ENCODE measurements at regions not wholly inside any gene's neighbourhood (a gene's known extent, or its start where the extent isn't known, plus 50 kb on each side); places are given as distances from the start of the nearest gene placed in this dataset.

GRCh38 chr12:14275886-14276285 is 89.6 kb upstream of the ATF7IP start:
- no peak for DNase-seq (ENCODE audit: low read depth in 2 of 2)

- no peak for DNase-seq (ENCODE audit: low read depth in 2 of 2)
These were observed 87.1 kb upstream of the ATF7IP start for GRCh38 chr12:14278294-14278953.

GRCh38 chr12:14279845-14280244 is 85.6 kb upstream of the ATF7IP start:
- DNase-seq (ENCODE audit: low read depth in 2 of 2), result no peak

- DNase-seq (ENCODE audit: low read depth in 2 of 2), result no peak
These were observed 84.6 kb upstream of the ATF7IP start for GRCh38 chr12:14280921-14281320.

GRCh38 chr12:14281539-14281938 is 83.9 kb upstream of the ATF7IP start:
- no peak for DNase-seq (ENCODE audit: low read depth in 2 of 2)

- DNase-seq (ENCODE audit: low read depth in 2 of 2), result no peak
These were observed 81.9 kb upstream of the ATF7IP start for GRCh38 chr12:14283489-14284144.

- no peak for DNase-seq (ENCODE audit: low read depth in 2 of 2)
These were observed 81.2 kb upstream of the ATF7IP start for GRCh38 chr12:14284184-14284722.

- DNase-seq (ENCODE audit: low read depth in 2 of 2), result no peak
These were observed 75.9 kb upstream of the ATF7IP start for GRCh38 chr12:14289601-14290000.

GRCh38 chr12:14290951-14291350 is 74.5 kb upstream of the ATF7IP start:
- DNase-seq (ENCODE audit: low read depth in 2 of 2), result no peak

- DNase-seq (ENCODE audit: low read depth in 2 of 2), result no peak
These were observed 61.8 kb upstream of the ATF7IP start for GRCh38 chr12:14303661-14304155.

GRCh38 chr12:14307004-14307403 is 58.5 kb upstream of the ATF7IP start:
- no peak for DNase-seq (ENCODE audit: low read depth in 2 of 2)

GRCh38 chr12:14308516-14308915 is 57.0 kb upstream of the ATF7IP start:
- DNase-seq (ENCODE audit: low read depth in 2 of 2), result no peak

- no peak for DNase-seq (ENCODE audit: low read depth in 2 of 2)
These were observed 54.6 kb upstream of the ATF7IP start for GRCh38 chr12:14310866-14311265.

GRCh38 chr12:14313379-14314138 is 51.9 kb upstream of the ATF7IP start:
- no peak for DNase-seq (ENCODE audit: low read depth in 2 of 2)

GRCh38 chr12:14314801-14315200 is 50.7 kb upstream of the ATF7IP start:
- DNase-seq (ENCODE audit: low read depth in 2 of 2), result no peak

GRCh38 chr12:14315501-14315900 is 50.0 kb upstream of the ATF7IP start:
- no peak for DNase-seq (ENCODE audit: low read depth in 2 of 2)
